Right lung (tissue), 2 donors: ENCODE measurements at regions not wholly inside any gene's neighbourhood (a gene's known extent, or its start where the extent isn't known, plus 50 kb on each side); places are given as distances from the start of the nearest gene placed in this dataset.
A peak's percentile ranks its signal among the peaks of the same experiment; 100 is the strongest.

Source experiments
- DNase-seq, 2 donors: peaks; one replicate each; pipeline ENCODE4 v3.0.0-alpha.2; 2013

GRCh38 chr9:32289756-32290155, 94.7 kb upstream of the ACO1 start:
- no peak for DNase-seq

GRCh38 chr9:32291370-32291769, 93.1 kb upstream of the ACO1 start:
- no peak for DNase-seq

DNA sequence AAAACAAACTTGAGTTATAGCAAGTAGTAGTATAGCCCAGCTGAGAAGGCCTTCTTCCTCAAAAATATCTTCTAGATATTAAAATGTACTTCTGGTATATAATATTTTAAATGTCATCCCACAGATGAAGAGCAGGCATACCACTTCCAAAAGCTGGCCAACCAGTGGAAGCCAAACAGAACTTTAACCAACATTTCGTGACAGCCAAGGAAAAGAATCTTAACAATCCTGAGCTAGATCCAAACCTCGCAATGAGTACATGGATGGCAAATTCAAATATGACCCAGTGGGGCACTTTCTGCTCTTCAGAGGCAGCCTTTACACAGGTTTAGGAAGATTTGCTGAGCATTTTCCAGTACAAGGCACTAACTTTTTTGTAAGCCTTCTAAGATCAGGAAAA, 91.8 kb upstream of the ACO1 start:
- DNase-seq: no peak

GRCh38 chr9:32293091-32293490, 91.4 kb upstream of the ACO1 start:
- DNase-seq: peak; percentile 36 to 48

DNA sequence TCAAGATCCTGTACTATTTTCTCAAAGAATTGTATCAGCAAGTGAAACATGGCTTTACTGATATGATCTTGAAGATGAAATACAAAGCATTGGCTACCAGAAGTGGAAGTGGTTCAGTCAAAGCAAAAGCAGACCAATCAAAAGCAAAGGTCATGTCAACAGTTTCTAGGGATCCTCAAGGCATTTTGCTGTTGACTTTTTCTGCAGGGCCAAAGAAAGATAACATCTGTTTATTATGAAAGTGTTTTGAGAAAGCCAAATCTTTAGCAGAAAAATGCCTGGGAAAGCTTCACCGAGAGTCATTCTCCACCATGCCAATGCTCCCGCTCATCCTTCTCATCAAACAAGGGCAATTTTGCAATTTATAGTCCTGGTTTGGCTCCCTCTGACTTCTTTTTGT, 90.3 kb upstream of the ACO1 start:
- DNase-seq: peak; percentile 25 to 42

DNA sequence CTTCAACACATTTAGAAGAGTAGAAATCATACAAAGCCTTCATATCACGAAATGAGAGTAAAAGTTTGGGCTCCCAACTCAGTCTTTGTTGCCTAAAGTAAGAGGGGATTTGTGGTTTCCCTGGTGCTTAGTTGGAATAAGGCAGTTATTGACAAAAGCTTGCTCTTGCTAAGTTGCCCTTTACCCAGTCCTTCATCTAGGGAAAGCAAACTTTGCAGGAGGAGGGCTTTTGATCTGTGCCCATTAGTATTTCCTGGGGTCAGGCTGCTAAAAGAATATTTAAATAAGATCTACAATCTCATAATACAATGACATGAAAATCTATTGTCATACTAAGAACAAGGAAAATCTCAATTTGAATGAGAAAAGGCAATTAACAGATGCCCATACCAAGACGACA, 84.1 kb upstream of the ACO1 start:
- no peak for DNase-seq

DNA sequence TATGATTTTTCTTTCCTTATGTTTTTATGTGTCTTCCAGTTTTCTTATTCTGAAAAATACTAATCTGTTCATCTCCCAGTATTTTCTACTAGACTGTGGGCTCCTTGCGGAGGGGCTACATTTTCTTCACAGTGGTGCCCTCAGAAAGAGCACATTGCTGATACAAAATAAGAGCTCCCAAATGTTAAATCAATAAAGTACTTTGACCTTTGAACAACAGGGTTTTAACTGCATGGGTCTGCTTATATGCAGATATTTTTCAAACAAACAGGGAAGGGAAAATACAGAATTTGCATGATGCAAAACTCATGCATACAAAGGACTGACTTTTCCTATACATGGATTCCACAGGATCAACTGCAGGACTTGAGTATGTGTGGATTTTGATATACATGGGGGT, 79.9 kb upstream of the ACO1 start:
- DNase-seq: no peak

GRCh38 chr9:32306006-32306405, 78.4 kb upstream of the ACO1 start:
- DNase-seq: no peak

DNA sequence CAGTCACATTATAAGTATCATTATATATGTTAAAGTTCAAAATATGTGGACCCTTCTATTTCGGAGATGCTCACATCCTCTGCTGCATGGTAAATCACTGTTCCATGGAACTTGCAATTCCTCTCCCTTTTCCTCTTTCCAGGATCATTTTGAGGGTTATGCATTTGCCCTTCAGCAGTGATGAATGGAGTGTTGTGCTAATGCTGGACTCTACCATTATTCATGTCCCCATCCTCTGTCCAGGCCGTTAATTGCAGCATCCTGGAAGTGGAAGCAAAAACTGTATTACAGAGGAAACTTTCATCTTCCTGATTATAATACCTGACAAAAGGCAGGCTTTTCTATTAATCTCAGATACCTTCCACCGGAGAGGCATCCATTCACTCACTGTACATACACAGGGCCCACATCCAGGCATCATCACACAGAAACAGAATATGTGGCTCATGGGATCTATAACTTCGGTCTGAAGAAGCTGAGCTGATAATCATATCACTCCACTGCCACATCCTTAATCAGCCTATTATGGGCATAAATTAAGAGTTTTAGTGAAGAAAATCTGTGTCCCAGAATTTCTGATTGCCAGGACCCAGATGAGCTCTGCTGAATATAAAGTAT, 65.0 kb upstream of the ACO1 start:
- DNase-seq: no peak

GRCh38 chr9:32322622-32323021, 61.8 kb upstream of the ACO1 start:
- DNase-seq: no peak

DNA sequence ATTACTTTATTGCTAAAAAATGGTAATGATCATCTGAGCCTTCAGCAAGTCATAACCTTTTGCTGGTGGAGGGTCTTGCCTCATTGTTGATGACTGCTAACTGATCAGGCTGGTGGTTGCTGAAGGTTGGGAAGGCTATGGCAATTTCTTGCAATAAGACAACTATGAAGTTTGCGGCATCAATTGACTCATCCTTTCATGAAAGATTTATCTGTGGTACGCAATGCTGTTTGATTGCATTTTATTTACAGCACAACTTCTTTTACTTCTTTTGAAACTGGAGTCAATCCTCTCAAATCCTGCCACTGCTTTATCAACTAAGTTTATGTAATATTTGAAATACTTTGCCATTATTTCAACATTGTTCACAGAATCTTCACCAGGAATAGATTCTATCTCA, 58.3 kb upstream of the ACO1 start:
- DNase-seq: no peak

DNA sequence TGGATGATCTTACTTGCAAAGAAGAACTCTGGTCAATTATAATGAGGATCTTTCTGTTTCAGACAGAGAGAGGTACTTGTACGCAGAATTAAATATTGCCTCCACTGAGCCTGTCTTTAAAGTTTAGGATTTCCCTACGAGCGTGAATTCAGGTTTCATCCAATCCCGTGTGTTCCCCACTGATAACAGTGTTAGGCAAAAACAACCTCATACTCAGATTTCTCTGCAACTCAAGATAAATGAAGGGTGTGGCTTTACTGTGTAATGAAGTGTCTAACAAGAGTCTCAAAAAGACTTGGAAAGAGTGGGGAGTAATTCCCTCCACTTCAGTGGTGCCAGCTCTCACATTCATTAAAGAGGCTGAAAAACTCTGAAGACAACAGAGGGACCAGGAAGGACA, 53.2 kb upstream of the ACO1 start:
- no peak for DNase-seq

- DNase-seq: no peak
Observed at GRCh38 chr9:32334112-32334511, 50.3 kb upstream of the ACO1 start.
